ACC112 (cell line): ENCODE measurements at regions not wholly inside any gene's neighbourhood (a gene's known extent, or its start where the extent isn't known, plus 50 kb on each side); places are given as distances from the start of the nearest gene placed in this dataset.
"Not testable (repeated sequence)": the region's sequence is repeated elsewhere in the genome, so short reads cannot be mapped to it uniquely, and the experiment has no call there.

Experiments used
- H2AFZ ChIP-seq: fragments of 200-600 bp; sonication (generic); one replicate; pipeline ENCODE4 v1.6.0; 2017; ENCODE audit warnings: antibody characterized with exemption, low read length; ENCODE audit not compliant: unreplicated experiment
- H3K27ac ChIP-seq: fragments of 200-600 bp; sonication (generic); 2 replicates; pipeline ENCODE4 v1.5.1; 2014; ENCODE audit warnings: low read depth, mild to moderate bottlenecking, antibody characterized with exemption, low read length, moderate library complexity
- H3K27me3 ChIP-seq: fragments of 200-600 bp; sonication (generic); 2 replicates; pipeline ENCODE4 v1.6.1; 2014; ENCODE audit warnings: mild to moderate bottlenecking, antibody characterized with exemption, low read length, moderate library complexity, mixed read lengths; ENCODE audit not compliant: insufficient read depth
- H3K36me3 ChIP-seq: fragments of 200-600 bp; sonication (generic); 2 replicates; pipeline ENCODE4 v1.6.1; 2016; ENCODE audit warnings: mild to moderate bottlenecking, antibody characterized with exemption, low read length, moderate library complexity, mixed read lengths; ENCODE audit not compliant: insufficient read depth
- H3K4me1 ChIP-seq: fragments of 200-600 bp; sonication (generic); one replicate; pipeline ENCODE4 v1.6.1; 2016; ENCODE audit warnings: low read length, mixed read lengths; ENCODE audit not compliant: insufficient read depth, unreplicated experiment, control insufficient read depth
- H3K4me3 ChIP-seq: fragments of 200-600 bp; sonication (generic); 2 replicates; pipeline ENCODE4 v1.5.1; 2014; ENCODE audit warnings: mild to moderate bottlenecking, low read depth, low read length
- H3K79me2 ChIP-seq: fragments of 200-600 bp; sonication (generic); one replicate; pipeline ENCODE4 v1.6.0; 2016; ENCODE audit warnings: low read length; ENCODE audit not compliant: control insufficient read depth, unreplicated experiment, insufficient read depth

GRCh38 chr1:95793893-95794292 lies 559.9 kb downstream of the RWDD3 start:
- Histone ChIP-seq H3K27ac (no peak overlapping the region), H3K36me3 (no peaks in the 10 kb centered on the region), H3K79me2 (no peaks in the 10 kb centered on the region), H3K4me1 (no peaks in the 10 kb centered on the region), H2AFZ (no peak overlapping the region), H3K4me3 (no peak overlapping the region), H3K27me3 (no peaks in the 10 kb centered on the region)

DNA sequence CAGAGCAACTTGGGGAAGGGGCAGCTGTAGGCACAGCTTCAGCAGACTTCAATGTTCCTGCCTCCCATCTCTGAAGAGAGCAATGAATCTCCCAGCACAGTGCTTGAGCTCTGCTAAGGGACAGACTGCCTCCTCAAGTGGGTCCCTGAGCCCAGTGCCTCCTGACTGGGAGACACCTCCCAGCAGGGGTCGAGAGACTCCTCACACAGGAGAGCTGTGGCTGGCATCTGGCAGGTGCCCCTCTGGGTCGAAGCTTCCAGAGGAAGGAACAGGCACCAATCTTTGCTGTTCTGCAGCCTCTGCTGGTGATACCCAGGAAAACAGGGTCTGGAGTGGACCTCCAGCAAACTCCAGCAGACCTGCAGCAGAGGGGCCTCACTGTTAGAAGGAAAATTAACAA lies 563.8 kb downstream of the RWDD3 start:
- not testable (repeated sequence) for H3K4me1 ChIP-seq, H3K27ac ChIP-seq, H2AFZ ChIP-seq, H3K27me3 ChIP-seq, H3K79me2 ChIP-seq, H3K4me3 ChIP-seq, H3K36me3 ChIP-seq

GRCh38 chr1:95806171-95806570 lies 572.2 kb downstream of the RWDD3 start:
- H3K4me3 ChIP-seq, result no peak overlapping the region
- no peaks in the 10 kb centered on the region for H3K36me3 ChIP-seq
- no peaks in the 10 kb centered on the region for H3K79me2 ChIP-seq
- no peaks in the 10 kb centered on the region for H3K4me1 ChIP-seq
- H3K27me3 ChIP-seq, result no peaks in the 10 kb centered on the region
- H2AFZ ChIP-seq, result no peak overlapping the region
- no peak overlapping the region for H3K27ac ChIP-seq

DNA sequence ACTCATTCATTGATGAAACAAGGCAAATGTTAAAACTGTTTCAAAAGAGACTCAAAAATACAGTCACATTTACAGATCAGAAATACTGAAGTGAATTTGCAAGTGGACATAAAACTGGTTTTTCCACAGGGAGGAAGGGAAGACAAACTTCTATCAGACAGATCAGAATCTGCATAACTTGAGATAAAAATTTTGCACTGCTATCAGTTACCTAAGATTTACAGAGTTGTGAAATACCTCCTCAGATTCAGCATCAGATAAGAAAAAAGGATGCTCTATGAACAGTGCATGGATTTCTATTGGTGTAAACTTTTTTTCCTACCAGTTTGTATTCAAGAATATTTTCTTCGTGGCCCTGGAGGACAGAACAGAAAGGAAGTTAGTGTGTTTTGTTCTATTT lies 575.4 kb downstream of the RWDD3 start:
- no peaks in the 10 kb centered on the region for H3K79me2 ChIP-seq
- no peaks in the 10 kb centered on the region for H3K27me3 ChIP-seq
- no peak overlapping the region for H2AFZ ChIP-seq
- H3K27ac ChIP-seq, result no peak overlapping the region
- no peak overlapping the region for H3K4me3 ChIP-seq
- H3K4me1 ChIP-seq, result no peaks in the 10 kb centered on the region
- H3K36me3 ChIP-seq, result no peaks in the 10 kb centered on the region

- H3K79me2 ChIP-seq, result no peaks in the 10 kb centered on the region
- no peaks in the 10 kb centered on the region for H3K36me3 ChIP-seq
- no peak overlapping the region for H2AFZ ChIP-seq
- no peak overlapping the region for H3K27ac ChIP-seq
- no peaks in the 10 kb centered on the region for H3K27me3 ChIP-seq
- H3K4me3 ChIP-seq, result no peak overlapping the region
- H3K4me1 ChIP-seq, result no peaks in the 10 kb centered on the region
Measured at GRCh38 chr1:95815511-95815910, 581.5 kb downstream of the RWDD3 start.

DNA sequence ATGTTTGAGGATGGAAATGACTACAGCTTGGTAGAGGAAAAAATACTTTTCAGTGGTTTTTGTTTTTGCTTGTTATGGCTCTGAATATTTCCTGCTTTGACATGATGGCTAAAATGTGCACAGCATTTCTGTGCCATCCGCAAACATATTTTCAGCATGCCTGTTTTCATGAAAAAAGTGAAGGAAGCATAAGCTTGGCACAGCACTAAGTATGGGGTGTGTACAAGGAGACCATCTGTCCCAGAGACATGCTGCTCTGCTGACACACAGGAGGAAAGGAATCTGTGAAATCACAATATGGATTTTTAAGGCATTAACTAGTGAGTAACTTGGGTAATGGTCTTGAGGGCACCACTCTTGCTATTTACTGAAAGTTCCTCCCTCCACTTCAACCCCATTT lies 595.5 kb downstream of the RWDD3 start:
- no peaks in the 10 kb centered on the region for H3K79me2 ChIP-seq
- no peaks in the 10 kb centered on the region for H3K36me3 ChIP-seq
- no peaks in the 10 kb centered on the region for H3K4me1 ChIP-seq
- no peak overlapping the region for H3K27ac ChIP-seq
- no peak overlapping the region for H2AFZ ChIP-seq
- no peak overlapping the region for H3K4me3 ChIP-seq
- no peaks in the 10 kb centered on the region for H3K27me3 ChIP-seq

- no peak overlapping the region for H3K27ac ChIP-seq
- no peaks in the 10 kb centered on the region for H3K36me3 ChIP-seq
- no peak overlapping the region for H2AFZ ChIP-seq
- H3K27me3 ChIP-seq, result no peaks in the 10 kb centered on the region
- no peak overlapping the region for H3K4me3 ChIP-seq
- no peaks in the 10 kb centered on the region for H3K4me1 ChIP-seq
- no peaks in the 10 kb centered on the region for H3K79me2 ChIP-seq
Measured at GRCh38 chr1:95832370-95832769, 598.4 kb downstream of the RWDD3 start.

DNA sequence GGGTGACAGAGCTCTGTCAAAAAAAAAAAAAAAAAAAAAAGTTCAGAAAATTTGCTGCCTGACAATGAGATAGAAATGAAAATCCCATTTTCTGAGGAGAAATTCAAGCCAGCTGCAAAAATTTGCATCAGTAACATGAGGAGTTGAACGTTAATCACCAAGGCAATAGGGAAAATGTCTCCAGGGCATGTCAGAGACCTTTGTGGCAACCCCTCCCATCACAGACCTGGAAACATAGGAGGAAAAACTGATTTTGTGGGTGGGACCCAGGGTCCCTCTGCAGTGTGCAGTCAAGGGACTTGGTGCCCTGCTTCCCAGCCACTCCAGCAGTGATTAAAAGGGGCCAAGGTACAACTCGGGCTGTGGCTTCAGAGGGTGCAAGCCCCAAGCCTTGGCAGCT lies 615.4 kb downstream of the RWDD3 start:
- Histone ChIP-seq H3K36me3 (no peaks in the 10 kb centered on the region), H3K27me3 (no peaks in the 10 kb centered on the region), H3K27ac (no peak overlapping the region), H3K4me1 (no peaks in the 10 kb centered on the region), H2AFZ (no peak overlapping the region), H3K4me3 (no peak overlapping the region), H3K79me2 (no peaks in the 10 kb centered on the region)

DNA sequence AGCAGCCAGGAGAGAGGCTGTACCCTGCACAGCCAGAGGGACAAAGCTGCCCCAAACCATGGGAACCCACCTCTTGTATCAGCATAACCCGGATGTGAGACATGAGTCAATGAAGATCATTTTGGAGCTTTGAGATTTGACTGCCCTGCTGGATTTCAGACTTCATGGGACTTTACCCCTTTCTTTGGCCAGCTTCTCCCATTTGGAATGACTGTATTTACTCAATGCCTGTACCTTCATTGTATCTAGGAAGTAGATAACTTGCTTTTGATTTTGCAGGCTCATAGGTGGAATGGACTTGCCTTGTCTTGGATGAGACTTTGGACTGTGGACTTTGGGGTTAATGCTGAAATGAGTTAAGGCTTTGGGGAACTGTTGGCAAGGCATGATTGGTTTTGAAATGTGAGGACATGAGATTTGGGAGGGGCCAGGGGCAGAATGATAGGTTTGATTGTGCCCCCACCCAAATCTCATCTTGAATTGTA lies 616.2 kb downstream of the RWDD3 start:
- Histone ChIP-seq H3K27ac (no peak overlapping the region), H3K27me3 (no peaks in the 10 kb centered on the region), H3K4me3 (no peak overlapping the region), H3K36me3 (no peaks in the 10 kb centered on the region), H3K79me2 (no peaks in the 10 kb centered on the region), H2AFZ (no peak overlapping the region), H3K4me1 (no peaks in the 10 kb centered on the region)

GRCh38 chr1:95850763-95851162 lies 616.8 kb downstream of the RWDD3 start:
- Histone ChIP-seq H3K27ac (no peak overlapping the region), H2AFZ (no peak overlapping the region), H3K36me3 (no peaks in the 10 kb centered on the region), H3K4me1 (no peaks in the 10 kb centered on the region), H3K27me3 (no peaks in the 10 kb centered on the region), H3K4me3 (no peak overlapping the region), H3K79me2 (no peaks in the 10 kb centered on the region)

GRCh38 chr1:95852483-95853070 lies 618.6 kb downstream of the RWDD3 start:
- Histone ChIP-seq H3K27me3 (no peaks in the 10 kb centered on the region), H3K79me2 (no peaks in the 10 kb centered on the region), H3K4me1 (no peaks in the 10 kb centered on the region), H3K27ac (no peak overlapping the region), H3K36me3 (no peaks in the 10 kb centered on the region), H2AFZ (no peak overlapping the region), H3K4me3 (no peak overlapping the region)
